Lung (tissue), 12 donors: ENCODE measurements at regions not wholly inside any gene's neighbourhood (a gene's known extent, or its start where the extent isn't known, plus 50 kb on each side); places are given as distances from the start of the nearest gene placed in this dataset. TPM values are rescaled to one million over a fixed set of nuclear protein-coding genes. Genes with fewer than 3 reads are reported as not detected.

ENCODE experiments used
- ATAC-seq: fragments of 200-7000 bp; cut with Tn5 transposase; one replicate; pipeline ENCODE4 v1.9.1; 2020; ENCODE audit warnings: moderate number of reproducible peaks; ENCODE audit not compliant: insufficient read depth, low FRiP score
- DNase-seq, 3 donors: peaks; one replicate each; pipeline ENCODE4 v3.0.0-alpha.2; 2013 to 2017
- H3K27ac ChIP-seq, 2 donors: one replicate each; pipeline ENCODE4 v1.5.1; 2013; ENCODE audit warnings: mild to moderate bottlenecking in 2 of 2, moderate library complexity in 2 of 2, control low read depth in 1 of 2, inconsistent platforms in 1 of 2, low read depth in 1 of 2, low read length in 1 of 2
- H3K27me3 ChIP-seq, 3 donors: one replicate each; pipeline ENCODE4 v1.5.1; 2013; ENCODE audit warnings: low read length in 2 of 3; ENCODE audit not compliant: control insufficient read depth in 3 of 3, insufficient read depth in 3 of 3
- H3K36me3 ChIP-seq, 4 donors: one replicate each; pipeline ENCODE4 v1.5.1; 2013; ENCODE audit warnings: low read length in 4 of 4, mild to moderate bottlenecking in 1 of 4, moderate library complexity in 1 of 4; ENCODE audit not compliant: control insufficient read depth in 4 of 4, insufficient read depth in 4 of 4
- H3K4me1 ChIP-seq, 5 donors: one replicate each; pipeline ENCODE4 v1.5.1; 2013; ENCODE audit warnings: low read length in 5 of 5, mild to moderate bottlenecking in 2 of 5, moderate library complexity in 1 of 5; ENCODE audit not compliant: control insufficient read depth in 5 of 5, insufficient read depth in 5 of 5
- H3K4me3 ChIP-seq: one replicate; pipeline ENCODE4 v1.5.1; 2013; ENCODE audit warnings: mild to moderate bottlenecking, control low read depth, moderate library complexity
- H3K9ac ChIP-seq, 2 donors: one replicate each; pipeline ENCODE4 v1.5.1; 2013; ENCODE audit warnings: low read length in 2 of 2, control low read depth in 1 of 2; ENCODE audit not compliant: insufficient read depth in 1 of 2
- H3K9me3 ChIP-seq, 4 donors: one replicate each; pipeline ENCODE4 v1.5.1; 2013; ENCODE audit warnings: low read length in 3 of 4, mild to moderate bottlenecking in 1 of 4, moderate library complexity in 1 of 4; ENCODE audit not compliant: control insufficient read depth in 4 of 4, insufficient read depth in 3 of 4
- WGBS, 2 donors: extraction: QIAGEN DNeasy Blood & Tissue Kit; methylation state at CpG; one replicate each; pipeline ENCODE4 v1.1.7; 2013; 5-methylcytosine and 5-hydroxymethylcytosine counted together
- small RNA-seq: library from RNA; depleted of rRNA; stranded (forward); fragments of <200 nt; gene quantifications from one replicate; pipeline ENCODE3, GENCODE V24; 2014; ENCODE audit warnings: low replicate concordance
- TF ChIP-seq, protein P1 (sequence below): IDR thresholded peaks from 2 replicates; pipeline ENCODE4 v1.5.1; 2012; ENCODE audit warnings: mild to moderate bottlenecking; ENCODE audit errors: control extremely low read depth, extremely low read depth
- donor health status: control.
- donor health status: control.
- donor health status: Bipolar disorder and iron deficiency.
- donor health status: healthy.
- donor health status: DM: yes; HTN: yes; CAD: no.

DNA sequence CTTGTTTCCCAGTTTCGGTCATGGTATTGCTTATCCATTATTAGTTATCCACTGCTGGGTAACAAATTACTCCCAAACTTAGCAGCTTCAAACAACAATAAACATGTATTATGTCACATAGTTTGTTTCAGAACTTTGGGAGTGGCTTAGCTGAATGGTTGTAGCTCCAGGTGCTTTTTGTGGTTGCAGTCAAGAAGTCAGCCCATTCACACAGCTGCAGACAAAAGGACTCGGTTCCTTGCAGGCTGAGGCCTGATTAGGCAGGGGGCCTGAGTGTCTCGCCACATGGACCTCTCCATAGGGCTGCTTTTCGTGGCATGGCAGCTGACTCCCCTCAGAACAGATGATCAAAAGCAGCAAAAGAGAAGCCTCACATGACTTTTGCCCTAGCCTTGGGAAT is 58.2 kb upstream of the ITGA4 start:
- 91 to 95% methylated on average over 4 of the region's 4 CpGs for WGBS, 2 donors
- TF ChIP-seq, protein P1, sequence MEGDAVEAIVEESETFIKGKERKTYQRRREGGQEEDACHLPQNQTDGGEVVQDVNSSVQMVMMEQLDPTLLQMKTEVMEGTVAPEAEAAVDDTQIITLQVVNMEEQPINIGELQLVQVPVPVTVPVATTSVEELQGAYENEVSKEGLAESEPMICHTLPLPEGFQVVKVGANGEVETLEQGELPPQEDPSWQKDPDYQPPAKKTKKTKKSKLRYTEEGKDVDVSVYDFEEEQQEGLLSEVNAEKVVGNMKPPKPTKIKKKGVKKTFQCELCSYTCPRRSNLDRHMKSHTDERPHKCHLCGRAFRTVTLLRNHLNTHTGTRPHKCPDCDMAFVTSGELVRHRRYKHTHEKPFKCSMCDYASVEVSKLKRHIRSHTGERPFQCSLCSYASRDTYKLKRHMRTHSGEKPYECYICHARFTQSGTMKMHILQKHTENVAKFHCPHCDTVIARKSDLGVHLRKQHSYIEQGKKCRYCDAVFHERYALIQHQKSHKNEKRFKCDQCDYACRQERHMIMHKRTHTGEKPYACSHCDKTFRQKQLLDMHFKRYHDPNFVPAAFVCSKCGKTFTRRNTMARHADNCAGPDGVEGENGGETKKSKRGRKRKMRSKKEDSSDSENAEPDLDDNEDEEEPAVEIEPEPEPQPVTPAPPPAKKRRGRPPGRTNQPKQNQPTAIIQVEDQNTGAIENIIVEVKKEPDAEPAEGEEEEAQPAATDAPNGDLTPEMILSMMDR, result no peak
- H3K9ac ChIP-seq, result no peak overlapping the region
- H3K4me1 ChIP-seq, result no peaks in the 10 kb centered on the region
- DNase-seq, result no peak
- no peaks in the 10 kb centered on the region for H3K36me3 ChIP-seq
- no peak overlapping the region for H3K27ac ChIP-seq
- H3K9me3 ChIP-seq, result no peaks in the 10 kb centered on the region
- H3K4me3 ChIP-seq, result no peak overlapping the region
- no peak for ATAC-seq
- H3K27me3 ChIP-seq, result no peaks in the 10 kb centered on the region

DNA sequence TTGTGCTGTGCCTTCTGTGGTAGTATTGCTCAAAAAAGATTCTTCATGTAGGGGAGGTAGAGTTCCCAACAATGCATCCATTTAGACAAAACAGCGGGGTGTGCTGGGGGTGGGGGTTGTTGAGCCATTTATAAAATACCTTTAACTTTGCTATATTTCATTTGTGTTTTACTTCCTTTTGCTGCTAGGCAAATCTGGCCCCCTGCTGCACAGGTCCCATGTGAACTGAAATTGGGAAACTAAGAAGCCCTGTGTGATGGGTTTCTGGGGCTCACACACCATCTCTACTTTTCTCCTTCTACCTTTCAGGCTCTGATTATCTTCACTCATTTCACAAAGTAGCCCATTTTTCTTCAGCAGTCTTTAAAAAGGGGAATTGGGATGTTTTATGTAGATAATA is 52.7 kb upstream of the ITGA4 start:
- H3K4me1 ChIP-seq, result no peaks in the 10 kb centered on the region
- no peak overlapping the region for H3K9ac ChIP-seq
- no peaks in the 10 kb centered on the region for H3K36me3 ChIP-seq
- no peak overlapping the region for H3K27ac ChIP-seq
- DNase-seq (no peak), ATAC-seq (no peak)
- WGBS, 2 donors, result 94 to 97% methylated on average over 1 of the region's 1 CpG
- H3K4me3 ChIP-seq, result no peak overlapping the region
- TF ChIP-seq, protein P1, result no peak
- H3K9me3 ChIP-seq, result no peaks in the 10 kb centered on the region
- no peaks in the 10 kb centered on the region for H3K27me3 ChIP-seq

DNA sequence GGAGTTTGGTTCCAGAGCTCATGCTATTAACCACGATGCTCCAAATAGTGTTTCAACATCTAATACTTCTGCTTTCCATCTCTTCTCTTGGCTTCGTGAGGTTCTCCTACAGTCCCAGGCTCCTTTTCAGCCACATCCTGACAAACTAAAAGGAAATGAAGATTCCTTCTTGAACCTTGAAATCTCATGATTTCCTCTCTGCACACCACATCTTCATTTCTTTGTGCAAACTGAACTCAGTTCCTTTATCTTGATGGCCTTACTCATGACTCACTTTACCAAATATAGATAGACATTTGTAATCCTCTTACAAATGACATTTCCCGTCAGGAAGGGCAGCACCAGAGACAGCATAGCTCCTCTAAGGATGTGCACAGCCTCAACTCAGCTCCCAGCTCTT is 50.0 kb upstream of the ITGA4 start:
- ATAC-seq, result peak; percentile 30

More for the DNA sequence above, 50.0 kb upstream of the ITGA4 start:
- no peaks in the 10 kb centered on the region for H3K27me3 ChIP-seq
- no peak for DNase-seq
- H3K27ac ChIP-seq, result no peak overlapping the region
- no peaks in the 10 kb centered on the region for H3K9me3 ChIP-seq
- H3K4me3 ChIP-seq, result no peak overlapping the region
- WGBS, 2 donors, result 26 to 61% methylated on average over 3 of the region's 3 CpGs
- TF ChIP-seq, protein P1, result no peak
- no peak overlapping the region for H3K9ac ChIP-seq
- H3K4me1 ChIP-seq, result no peaks in the 10 kb centered on the region
- no peaks in the 10 kb centered on the region for H3K36me3 ChIP-seq

Small RNAs in the stretch of these regions (small RNA-seq; reads per million reads assigned to genes)
- gene MIR4437, result not detected
